GM12864 (cell line): ENCODE measurements at regions not wholly inside any gene's neighbourhood (a gene's known extent, or its start where the extent isn't known, plus 50 kb on each side); places are given as distances from the start of the nearest gene placed in this dataset.

Experiments used
- DNase-seq: peaks from one replicate; pipeline ENCODE4 v3.0.0-alpha.2; 2011; ENCODE audit warnings: low read depth
- H3K4me3 ChIP-seq: 2 replicates; pipeline ENCODE4 v1.5.1; 2011; ENCODE audit warnings: mild to moderate bottlenecking, low read depth, low read length, control low read depth
- CTCF ChIP-seq: IDR thresholded peaks from 2 replicates; pipeline ENCODE4 v1.5.1; 2011; ENCODE audit warnings: low read depth, mild to moderate bottlenecking, moderate library complexity, low read length, control low read depth, inconsistent platforms; ENCODE audit errors: missing control alignments

- no peak for TF ChIP-seq CTCF
- DNase-seq, result no peak
- no peak overlapping the region for H3K4me3 ChIP-seq
These were observed 211.2 kb downstream of the RBFOX3 start for GRCh38 chr17:79399610-79400144.

- DNase-seq, result no peak
- no peak for TF ChIP-seq CTCF
- no peak overlapping the region for H3K4me3 ChIP-seq
These were observed 212.4 kb downstream of the RBFOX3 start for GRCh38 chr17:79398441-79398840.

GRCh38 chr17:79396696-79397095 lies 214.2 kb downstream of the RBFOX3 start:
- no peak for TF ChIP-seq CTCF
- no peak for DNase-seq

GRCh38 chr17:79395545-79395944 lies 215.3 kb downstream of the RBFOX3 start:
- no peak overlapping the region for H3K4me3 ChIP-seq
- no peak for TF ChIP-seq CTCF
- no peak for DNase-seq

More at GRCh38 chr17:79396696-79397095, 214.2 kb downstream of the RBFOX3 start:
- no peak overlapping the region for H3K4me3 ChIP-seq

- DNase-seq, result no peak
- H3K4me3 ChIP-seq, result no peak overlapping the region
- TF ChIP-seq CTCF, result no peak
These were observed 215.8 kb downstream of the RBFOX3 start for GRCh38 chr17:79395066-79395465.

GRCh38 chr17:79393358-79394052 lies 217.3 kb downstream of the RBFOX3 start:
- H3K4me3 ChIP-seq, result no peak overlapping the region
- DNase-seq, result no peak
- TF ChIP-seq CTCF, result peak; percentile 100

GRCh38 chr17:79392598-79392997 lies 218.3 kb downstream of the RBFOX3 start:
- TF ChIP-seq CTCF, result no peak
- DNase-seq, result no peak

More at GRCh38 chr17:79392598-79392997, 218.3 kb downstream of the RBFOX3 start:
- H3K4me3 ChIP-seq, result no peak overlapping the region
